HG03039 (cell line): ENCODE measurements at regions not wholly inside any gene's neighbourhood (a gene's known extent, or its start where the extent isn't known, plus 50 kb on each side); places are given as distances from the start of the nearest gene placed in this dataset.
"Not testable (repeated sequence)": the region's sequence is repeated elsewhere in the genome, so short reads cannot be mapped to it uniquely, and the experiment has no call there.

Source experiments
- ATAC-seq: cut with Tn5 transposase; IDR thresholded peaks from one replicate; pipeline ENCODE4 v1.9.1; 2021; ENCODE audit warnings: mild to moderate bottlenecking, moderate library complexity; ENCODE audit not compliant: unreplicated experiment

DNA sequence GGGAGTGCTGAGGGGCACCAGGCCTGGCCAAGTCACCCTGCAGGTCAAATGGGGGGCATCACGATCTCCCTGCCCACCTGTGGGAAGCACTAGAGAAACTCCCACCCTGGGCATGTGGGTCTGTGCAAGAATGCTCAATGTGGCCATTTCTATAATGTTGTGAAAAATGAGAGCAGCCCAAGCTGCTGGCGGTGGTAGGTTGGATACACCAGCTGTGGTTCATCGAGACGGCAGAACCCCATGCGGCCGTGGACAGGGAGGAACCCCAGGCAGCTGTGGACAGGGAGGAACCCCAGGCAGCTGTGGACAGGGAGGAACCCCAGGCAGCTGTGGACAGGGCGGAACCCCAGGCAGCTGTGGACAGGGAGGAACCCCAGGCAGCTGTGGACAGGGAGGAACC lies 129.1 kb downstream of the BRD1 start:
- ATAC-seq, result not testable (repeated sequence)

- no peak for ATAC-seq
These were observed 130.6 kb downstream of the BRD1 start for GRCh38 chr22:49697047-49697446.

DNA sequence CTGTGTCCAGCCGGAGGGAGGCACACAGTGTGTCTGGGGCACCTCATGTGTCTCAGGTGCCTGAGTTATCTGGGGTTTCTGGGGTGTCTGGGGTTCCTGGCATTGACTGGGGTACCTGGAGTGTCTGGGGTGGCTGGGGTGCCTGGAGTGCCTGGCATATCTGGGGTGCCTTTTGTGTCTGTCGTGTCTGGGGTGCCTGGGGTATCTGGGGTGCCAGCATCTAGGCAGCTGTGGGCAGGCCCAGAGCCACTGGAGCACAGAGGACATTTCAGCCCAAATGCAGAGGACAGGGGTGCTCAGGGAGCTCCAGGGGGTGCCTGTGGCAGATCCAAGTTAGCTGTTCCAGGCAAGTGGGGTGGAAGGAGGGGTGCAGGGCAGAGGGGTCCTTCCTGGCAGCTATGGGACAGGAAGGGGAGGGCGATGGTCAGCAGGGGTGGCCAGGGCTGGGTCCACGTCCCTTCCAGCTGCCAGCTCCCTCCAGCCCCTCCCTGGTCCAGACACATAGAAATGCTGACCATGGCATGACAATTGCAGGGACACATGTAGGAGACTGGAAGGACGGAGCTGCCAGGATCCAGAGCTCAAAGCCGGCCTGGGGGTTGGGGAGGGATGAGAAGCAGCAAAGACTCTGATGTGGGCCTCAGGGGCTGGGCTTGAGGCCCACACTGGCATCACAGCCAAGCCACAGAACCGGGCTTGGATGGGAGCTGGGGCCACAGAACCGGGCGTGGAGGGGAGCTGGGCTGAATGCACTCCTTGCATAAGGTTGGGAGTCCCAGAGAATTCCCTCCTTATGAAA lies 133.0 kb downstream of the BRD1 start:
- no peak for ATAC-seq

GRCh38 chr22:49693848-49694247 lies 133.8 kb downstream of the BRD1 start:
- ATAC-seq, result no peak

DNA sequence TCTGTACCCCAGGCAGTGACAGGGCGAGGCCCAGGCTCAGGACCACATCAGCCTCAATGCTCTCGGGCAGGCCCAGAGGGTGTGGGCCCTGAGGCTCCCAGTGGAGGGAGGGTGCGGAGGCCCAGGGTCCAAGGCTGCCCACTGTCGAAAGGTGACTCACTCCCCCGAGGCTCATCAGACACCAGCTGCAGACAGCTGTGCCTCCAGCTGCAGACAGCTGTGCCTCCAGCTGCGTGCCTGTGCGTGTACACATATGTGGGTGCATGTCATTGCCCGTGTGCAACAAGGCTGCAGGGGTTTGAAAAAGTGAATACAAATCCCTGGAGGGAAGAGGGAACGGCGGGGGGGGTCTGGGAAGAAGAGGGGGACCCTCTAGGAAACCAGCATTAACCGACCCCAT lies 134.3 kb downstream of the BRD1 start:
- ATAC-seq, result no peak

GRCh38 chr22:49692499-49693225 lies 135.0 kb downstream of the BRD1 start:
- no peak for ATAC-seq

GRCh38 chr22:49691256-49691655 lies 136.4 kb downstream of the BRD1 start:
- ATAC-seq, result no peak

- no peak for ATAC-seq
These were observed 137.2 kb downstream of the BRD1 start for GRCh38 chr22:49690454-49690853.

GRCh38 chr22:49689858-49690257 lies 137.8 kb downstream of the BRD1 start:
- ATAC-seq, result no peak

GRCh38 chr22:49689255-49689770 lies 138.4 kb downstream of the BRD1 start:
- ATAC-seq, result no peak

DNA sequence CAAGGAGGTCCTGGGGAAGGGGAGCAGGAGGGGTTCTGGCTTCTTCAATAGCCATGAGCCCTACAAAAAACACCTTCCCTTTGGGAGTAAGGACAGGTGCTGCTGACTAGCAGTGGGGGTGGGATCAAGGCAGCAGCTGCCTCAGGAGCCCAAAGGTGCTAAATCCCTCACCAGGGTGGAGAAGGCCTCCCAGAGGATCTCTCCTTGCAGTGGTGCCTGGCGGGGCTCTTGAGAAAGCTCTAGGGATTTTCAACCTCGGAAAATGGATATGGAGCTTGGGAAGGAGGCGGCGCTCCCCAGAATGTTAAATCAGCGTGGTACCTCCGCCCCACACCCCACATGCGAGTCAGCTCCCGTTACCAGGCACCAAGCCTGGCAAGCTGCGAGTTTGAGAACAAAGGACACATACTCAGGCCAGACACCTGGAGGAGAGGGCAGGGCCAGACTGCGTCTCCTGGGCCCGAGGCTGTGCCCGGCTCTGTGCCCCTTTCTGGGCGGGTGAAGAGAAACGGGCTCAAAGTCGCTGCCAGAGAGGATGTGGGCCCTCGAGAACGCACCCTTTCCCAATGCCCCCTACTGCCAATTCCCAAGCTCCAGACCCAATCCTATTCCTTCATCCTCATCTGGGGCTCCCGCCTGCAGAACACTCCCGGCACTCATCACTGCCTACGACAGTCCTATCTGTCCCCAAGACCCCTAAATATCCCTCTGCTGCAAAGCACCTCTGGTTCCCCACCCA lies 139.0 kb downstream of the BRD1 start:
- no peak for ATAC-seq

DNA sequence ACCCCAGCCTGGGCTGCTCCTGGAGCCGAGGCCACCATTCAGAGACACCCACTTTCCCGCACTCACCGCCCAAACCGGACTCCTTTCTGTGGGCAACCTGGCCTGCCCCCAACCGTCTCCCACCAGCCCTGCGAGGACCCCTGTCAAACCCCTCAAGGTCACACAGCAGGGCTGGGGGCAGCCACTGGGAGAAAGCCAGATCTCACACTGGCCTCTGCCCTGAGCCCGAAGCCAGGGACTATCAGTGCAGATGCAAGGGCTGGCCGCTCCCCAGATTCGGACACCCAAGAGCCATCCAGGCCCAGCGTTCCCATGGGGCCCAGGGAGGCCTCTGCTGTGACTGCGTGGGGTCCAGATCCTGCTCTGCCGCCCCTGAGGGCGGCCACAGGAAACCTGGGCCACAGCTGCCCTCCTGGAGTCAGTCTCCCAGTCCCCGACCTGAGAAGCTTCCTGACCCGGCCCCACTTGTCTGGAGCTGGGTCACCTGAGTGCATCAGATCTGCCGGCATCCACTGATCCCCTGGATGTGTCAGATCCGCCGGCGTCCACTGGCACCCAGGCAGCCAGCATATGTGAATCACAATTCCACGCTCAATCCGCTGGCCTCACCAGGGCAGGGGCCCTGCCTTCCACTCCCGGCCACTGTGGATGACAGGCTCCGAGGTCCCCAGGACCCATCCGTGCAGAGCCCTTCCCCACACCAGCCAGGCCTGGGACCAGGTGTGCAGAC lies 139.7 kb downstream of the BRD1 start:
- no peak for ATAC-seq

DNA sequence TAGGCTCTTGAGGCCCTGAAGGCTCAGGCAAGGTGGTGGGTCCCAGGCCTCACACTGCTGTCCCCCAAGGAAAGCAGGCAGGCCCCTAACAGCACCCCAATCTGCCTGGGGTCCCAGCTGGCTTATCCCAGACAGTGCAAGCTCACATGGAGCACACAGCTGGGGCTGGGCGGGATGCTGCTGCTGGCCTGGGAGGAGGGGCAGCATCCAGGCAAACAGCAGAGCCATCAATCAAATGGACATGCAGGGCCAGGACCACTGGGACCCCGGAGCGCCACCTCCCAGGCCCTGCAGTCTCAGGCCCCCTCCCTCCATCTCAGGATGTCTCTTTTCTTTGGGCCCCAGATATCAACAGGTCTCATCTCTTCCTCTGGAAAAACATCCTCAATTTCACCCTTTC lies 140.3 kb downstream of the BRD1 start:
- ATAC-seq, result no peak

DNA sequence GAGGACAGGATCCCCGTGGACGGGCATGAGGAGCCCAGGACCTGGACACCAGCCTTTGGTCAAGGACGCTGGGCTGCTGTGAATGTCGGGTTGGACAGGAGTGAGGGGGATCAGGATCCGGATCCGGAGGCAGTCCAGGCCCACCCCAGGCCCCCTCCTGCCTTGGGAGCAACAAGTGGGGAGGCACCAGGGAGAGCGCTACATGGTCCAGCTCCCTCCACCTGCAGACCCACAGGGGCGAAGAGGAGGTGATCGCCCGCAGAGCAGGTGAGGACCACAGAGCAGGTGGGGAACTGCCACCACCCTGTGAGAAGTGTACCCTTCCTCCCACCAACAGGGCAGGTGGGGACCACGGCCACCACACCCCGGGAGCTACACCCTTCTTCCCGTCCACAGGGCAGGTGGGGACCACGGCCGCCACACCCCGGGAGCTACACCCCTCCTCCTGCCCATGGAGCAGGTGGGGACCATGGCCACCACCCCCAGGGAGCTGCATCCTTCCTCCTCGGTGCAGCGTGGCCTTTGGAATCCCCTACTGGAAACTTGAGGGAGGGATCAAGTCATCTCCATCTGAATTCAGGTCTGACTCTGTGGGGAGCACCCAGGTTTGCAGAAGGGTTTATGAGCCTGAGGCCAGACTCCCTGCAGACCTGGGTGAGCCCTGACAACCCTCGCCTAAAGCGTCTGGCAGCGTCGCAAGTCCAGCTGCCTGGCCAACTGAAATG lies 141.0 kb downstream of the BRD1 start:
- no peak for ATAC-seq

DNA sequence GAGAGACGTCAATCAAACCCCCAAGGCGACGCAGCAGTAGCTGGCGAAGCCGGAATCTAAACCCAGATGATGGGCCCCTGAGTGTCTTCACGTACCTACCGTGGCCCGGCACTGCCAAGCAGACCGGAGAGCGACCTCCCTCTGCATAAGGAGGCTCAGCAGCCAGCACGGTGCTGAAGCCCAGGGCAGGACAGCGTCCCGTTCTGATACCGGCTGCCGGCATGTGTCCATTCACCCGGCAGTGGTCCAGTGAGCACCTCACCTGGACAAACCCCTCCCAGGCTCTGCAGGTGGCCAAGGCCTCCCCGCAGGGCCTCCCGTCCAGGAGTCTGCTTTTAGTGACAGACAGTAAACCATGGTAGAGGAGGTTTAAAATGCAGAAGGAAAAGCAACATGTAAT lies 142.0 kb downstream of the BRD1 start:
- no peak for ATAC-seq

- no peak for ATAC-seq
These were observed 142.6 kb downstream of the BRD1 start for GRCh38 chr22:49685116-49685515.

GRCh38 chr22:49683032-49683431 lies 144.6 kb downstream of the BRD1 start:
- ATAC-seq, result no peak

DNA sequence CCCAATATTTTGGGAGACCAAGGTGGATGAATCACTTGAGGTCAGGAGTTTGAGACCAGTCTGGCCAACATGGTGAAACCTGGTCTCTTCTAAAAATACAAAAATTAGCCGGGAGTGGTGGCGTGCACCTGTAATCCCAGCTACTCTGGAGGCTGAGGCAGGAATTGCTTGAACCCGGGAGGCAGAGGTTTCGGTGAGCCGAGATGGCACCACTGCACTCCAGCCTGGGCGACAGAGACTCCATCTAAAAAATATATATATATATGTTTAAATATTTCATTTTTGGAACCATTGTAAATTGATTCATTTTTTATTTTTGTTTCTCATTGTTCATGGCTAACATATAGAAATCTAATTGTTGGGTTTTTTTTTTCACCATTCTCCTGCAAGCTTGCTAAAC lies 146.9 kb downstream of the BRD1 start:
- ATAC-seq, result not testable (repeated sequence)

- ATAC-seq, result no peak
These were observed 148.9 kb downstream of the BRD1 start for GRCh38 chr22:49678842-49679170.

GRCh38 chr22:49678137-49678841 lies 149.4 kb downstream of the BRD1 start:
- no peak for ATAC-seq
